AG09319 (cell line): ENCODE measurements at regions not wholly inside any gene's neighbourhood (a gene's known extent, or its start where the extent isn't known, plus 50 kb on each side); places are given as distances from the start of the nearest gene placed in this dataset.

ENCODE experiments used
- DNase-seq: peaks from one replicate; pipeline ENCODE4 v3.0.0-alpha.2; 2010; ENCODE audit warnings: low read depth; ENCODE audit errors: extremely low read depth
- TF ChIP-seq, protein P1 (sequence below): IDR thresholded peaks from 2 replicates; pipeline ENCODE4 v1.5.1; 2011; ENCODE audit warnings: low read depth, mild to moderate bottlenecking, inconsistent platforms, low read length, moderate library complexity

DNA sequence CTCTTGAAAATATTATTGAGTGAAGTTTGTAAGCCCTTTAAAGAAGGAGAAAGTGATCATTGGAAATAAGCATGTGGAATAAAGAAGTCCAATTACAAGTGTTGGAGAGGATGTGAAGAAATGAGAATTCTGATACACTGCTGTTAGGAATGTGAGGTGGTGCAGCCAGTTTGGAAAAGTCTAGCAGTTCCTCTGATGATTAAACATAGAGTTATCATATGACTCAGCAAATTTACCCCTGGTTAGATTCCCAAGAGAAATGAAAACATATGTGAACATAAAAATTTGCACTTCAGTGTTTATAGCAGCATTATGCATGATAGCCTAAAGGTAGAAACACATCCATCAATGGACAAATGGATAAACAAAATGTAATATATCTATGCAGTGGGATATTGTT lies 319.9 kb downstream of the AEBP2 start:
- TF ChIP-seq, protein P1, sequence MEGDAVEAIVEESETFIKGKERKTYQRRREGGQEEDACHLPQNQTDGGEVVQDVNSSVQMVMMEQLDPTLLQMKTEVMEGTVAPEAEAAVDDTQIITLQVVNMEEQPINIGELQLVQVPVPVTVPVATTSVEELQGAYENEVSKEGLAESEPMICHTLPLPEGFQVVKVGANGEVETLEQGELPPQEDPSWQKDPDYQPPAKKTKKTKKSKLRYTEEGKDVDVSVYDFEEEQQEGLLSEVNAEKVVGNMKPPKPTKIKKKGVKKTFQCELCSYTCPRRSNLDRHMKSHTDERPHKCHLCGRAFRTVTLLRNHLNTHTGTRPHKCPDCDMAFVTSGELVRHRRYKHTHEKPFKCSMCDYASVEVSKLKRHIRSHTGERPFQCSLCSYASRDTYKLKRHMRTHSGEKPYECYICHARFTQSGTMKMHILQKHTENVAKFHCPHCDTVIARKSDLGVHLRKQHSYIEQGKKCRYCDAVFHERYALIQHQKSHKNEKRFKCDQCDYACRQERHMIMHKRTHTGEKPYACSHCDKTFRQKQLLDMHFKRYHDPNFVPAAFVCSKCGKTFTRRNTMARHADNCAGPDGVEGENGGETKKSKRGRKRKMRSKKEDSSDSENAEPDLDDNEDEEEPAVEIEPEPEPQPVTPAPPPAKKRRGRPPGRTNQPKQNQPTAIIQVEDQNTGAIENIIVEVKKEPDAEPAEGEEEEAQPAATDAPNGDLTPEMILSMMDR, result no peak
- DNase-seq, result peak; percentile 11

DNA sequence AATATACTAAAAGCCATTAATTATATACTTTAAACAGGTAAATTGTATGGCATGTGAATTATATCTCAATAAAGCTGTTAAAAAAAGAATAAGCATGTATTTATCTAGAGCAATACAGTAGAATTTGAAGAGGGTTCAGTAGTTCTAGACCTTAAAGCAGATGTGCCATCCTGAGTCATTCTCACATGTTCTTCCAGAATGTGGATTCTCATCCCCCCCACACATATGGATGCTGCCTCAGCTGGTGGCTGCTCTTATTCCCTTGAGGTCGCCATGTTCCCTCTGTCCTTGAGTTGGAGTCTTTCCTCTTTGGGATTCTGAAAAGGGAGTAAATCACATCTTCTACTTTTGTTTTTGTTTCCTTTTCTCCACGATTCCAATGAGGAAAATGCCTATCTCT lies 321.3 kb downstream of the AEBP2 start:
- DNase-seq, result no peak
- TF ChIP-seq, protein P1, result no peak

DNA sequence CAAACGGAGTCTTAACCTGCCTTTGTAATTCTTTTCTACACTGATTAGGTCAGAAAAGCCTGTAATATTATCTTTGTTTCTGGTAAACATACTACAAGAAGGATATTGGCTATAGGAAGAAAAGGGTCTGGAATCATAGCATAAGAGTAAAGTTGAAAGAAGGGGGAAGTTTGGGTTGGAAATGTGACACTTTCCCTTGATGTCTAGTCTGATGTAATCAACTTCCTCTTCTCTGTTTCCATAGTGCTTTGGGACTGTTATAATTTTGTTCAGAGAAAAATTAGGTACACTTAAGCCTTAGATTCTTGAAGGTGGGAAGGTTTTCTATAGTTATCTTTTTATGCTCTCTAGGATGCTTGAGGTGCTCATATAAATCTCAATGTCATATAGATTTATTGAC lies 322.2 kb downstream of the AEBP2 start:
- DNase-seq, result no peak
- TF ChIP-seq, protein P1, result no peak

DNA sequence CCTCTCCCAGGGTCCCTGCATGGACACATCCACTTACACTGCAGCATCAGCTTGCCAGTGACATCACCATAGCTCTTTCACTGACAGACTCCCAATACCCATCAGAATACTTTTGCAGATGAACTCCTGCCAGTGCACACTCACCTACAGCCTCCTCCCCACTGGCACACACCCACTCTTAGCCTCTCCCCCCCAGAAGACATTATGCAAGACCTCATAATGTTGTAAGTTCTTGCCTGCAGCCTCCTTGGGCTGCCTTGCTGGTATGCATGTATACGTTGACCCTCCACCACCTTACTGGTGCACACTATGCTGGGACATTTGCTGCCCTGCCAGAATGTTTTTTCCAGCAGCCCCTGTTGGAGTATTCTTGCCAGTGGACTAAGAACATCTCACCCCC lies 324.2 kb downstream of the AEBP2 start:
- TF ChIP-seq, protein P1, result no peak
- DNase-seq, result no peak

DNA sequence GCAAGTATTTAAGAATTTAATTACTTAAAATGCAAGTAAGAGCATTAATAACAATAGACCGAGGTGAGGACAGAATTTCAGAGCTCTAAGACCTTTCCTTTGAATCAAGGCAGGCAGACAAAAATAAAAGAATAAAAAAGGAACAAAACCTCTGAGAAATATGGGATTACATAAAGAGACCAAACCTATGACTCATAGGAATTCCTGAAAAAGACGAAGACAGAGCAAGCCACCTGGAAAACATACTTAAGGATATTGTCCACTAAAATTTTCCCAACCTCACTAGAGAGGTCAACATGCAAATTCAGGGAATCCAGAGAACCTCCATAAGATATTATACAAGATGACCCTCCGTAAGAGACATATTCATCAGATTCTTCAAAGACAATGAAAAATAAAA lies 325.1 kb downstream of the AEBP2 start:
- TF ChIP-seq, protein P1, result no peak
- no peak for DNase-seq

DNA sequence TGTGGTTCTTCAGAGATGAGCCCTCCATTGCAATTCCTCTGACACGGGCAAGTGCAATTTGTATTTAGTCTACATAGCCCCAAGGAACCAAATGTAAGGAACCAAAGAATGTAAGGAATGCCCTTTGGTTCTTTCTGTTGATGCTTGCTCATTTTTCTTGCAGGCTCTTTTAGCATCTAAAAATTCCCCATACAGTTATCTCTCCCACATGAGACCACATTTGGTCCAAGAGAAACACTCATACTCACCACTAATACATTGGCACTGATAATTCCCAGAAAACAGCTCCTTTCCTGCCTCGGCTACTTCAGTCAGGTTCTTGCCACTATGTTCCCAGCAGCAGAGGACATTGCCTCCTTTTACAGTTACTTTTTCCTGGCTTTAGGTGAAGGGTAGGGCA lies 332.6 kb downstream of the AEBP2 start:
- DNase-seq, result peak; percentile 8
- TF ChIP-seq, protein P1, result no peak

DNA sequence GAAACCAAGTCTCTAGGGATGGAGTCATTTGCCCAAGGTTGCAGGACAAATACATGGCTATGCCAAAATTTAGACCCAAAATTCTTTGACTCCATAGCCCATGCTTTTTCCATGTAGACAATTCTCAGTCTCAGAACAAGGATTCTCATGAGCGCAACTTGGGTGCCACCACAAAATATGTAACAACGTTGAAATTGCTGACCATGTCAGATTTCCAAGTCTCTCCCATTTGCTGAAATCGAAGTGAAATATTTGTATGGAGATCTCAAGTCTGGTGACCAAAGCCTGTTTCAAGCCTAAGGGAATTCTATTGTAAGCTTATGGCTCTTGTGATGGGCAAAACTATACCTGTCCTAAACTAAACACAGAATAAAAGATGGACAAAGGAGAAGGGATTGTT lies 333.5 kb downstream of the AEBP2 start:
- TF ChIP-seq, protein P1, result no peak
- no peak for DNase-seq
